SH-SY5Y (cell line): ENCODE measurements at regions not wholly inside any gene's neighbourhood (a gene's known extent, or its start where the extent isn't known, plus 50 kb on each side); places are given as distances from the start of the nearest gene placed in this dataset.

ENCODE experiments used
- GATA2 ChIP-seq: IDR thresholded peaks from 2 replicates; pipeline ENCODE4 v1.6.1; 2011; ENCODE audit warnings: mild to moderate bottlenecking, low read depth, low read length
- GATA3 ChIP-seq: IDR thresholded peaks from 2 replicates; pipeline ENCODE4 v1.6.1; 2011; ENCODE audit warnings: low read depth, mild to moderate bottlenecking, low read length, moderate library complexity

GRCh38 chr16:6735631-6736030, 597.0 kb upstream of the RBFOX1 start:
- TF ChIP-seq GATA2 (no peak), GATA3 (no peak)
